Prostate gland (tissue), 2 donors: ENCODE measurements at regions not wholly inside any gene's neighbourhood (a gene's known extent, or its start where the extent isn't known, plus 50 kb on each side); places are given as distances from the start of the nearest gene placed in this dataset.

Source experiments
- CTCF ChIP-seq, 4 experiments: fragments of 200-600 bp in 2 of 4; fragments of 450-650 bp in 2 of 4; sonication (generic) in 2 of 4; IDR thresholded peaks; 1 replicate in 3 of 4; 2 replicates in 1 of 4; pipeline ENCODE4 v1.5.1; 2016 to 2019; ENCODE audit warnings: antibody characterized with exemption in 4 of 4, mild to moderate bottlenecking in 2 of 4, moderate library complexity in 2 of 4
- POLR2A ChIP-seq: fragments of 450-650 bp; IDR thresholded peaks from one replicate; pipeline ENCODE4 v1.6.1; 2016; ENCODE audit warnings: antibody characterized with exemption, mild to moderate bottlenecking
- POLR2AphosphoS5 ChIP-seq: sonication (generic); formaldehyde crosslinking; IDR thresholded peaks from one replicate; pipeline ENCODE4 v1.6.1; 2017; ENCODE audit warnings: antibody characterized with exemption

GRCh38 chr20:53801609-53802370 lies 208.2 kb upstream of the ZNF217 start:
- TF ChIP-seq POLR2AphosphoS5 (no peak), POLR2A (no peak), CTCF (IDR thresholded peaks at IDR 0.05) (no peak)
